ENCODE measurements at regions not wholly inside any gene's neighbourhood (a gene's known extent, or its start where the extent isn't known, plus 50 kb on each side); places are given as distances from the start of the nearest gene placed in this dataset.
"Not testable (repeated sequence)": the region's sequence is repeated elsewhere in the genome, so short reads cannot be mapped to it uniquely, and the experiment has no call there.

DNA sequence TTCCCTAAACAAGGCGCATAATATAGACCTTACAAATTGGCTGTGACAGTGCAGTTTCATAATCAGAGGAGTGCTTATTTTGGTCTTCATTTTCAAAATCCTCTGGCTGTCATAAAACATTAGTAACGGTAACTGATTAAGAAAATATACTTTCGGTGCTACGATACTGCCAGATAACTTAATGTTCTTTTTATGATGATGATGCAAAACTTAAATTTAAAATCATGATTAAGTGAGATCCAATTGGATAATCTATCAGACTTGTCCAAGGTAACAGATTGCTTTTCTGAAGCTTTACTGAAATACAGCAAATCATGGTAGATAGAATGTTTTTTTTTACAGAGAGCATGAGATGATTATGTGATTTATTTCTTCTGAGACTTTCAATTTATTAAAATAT lies 364.2 kb upstream of the CNTN3 start:
- DNase-seq, result no peak

DNA sequence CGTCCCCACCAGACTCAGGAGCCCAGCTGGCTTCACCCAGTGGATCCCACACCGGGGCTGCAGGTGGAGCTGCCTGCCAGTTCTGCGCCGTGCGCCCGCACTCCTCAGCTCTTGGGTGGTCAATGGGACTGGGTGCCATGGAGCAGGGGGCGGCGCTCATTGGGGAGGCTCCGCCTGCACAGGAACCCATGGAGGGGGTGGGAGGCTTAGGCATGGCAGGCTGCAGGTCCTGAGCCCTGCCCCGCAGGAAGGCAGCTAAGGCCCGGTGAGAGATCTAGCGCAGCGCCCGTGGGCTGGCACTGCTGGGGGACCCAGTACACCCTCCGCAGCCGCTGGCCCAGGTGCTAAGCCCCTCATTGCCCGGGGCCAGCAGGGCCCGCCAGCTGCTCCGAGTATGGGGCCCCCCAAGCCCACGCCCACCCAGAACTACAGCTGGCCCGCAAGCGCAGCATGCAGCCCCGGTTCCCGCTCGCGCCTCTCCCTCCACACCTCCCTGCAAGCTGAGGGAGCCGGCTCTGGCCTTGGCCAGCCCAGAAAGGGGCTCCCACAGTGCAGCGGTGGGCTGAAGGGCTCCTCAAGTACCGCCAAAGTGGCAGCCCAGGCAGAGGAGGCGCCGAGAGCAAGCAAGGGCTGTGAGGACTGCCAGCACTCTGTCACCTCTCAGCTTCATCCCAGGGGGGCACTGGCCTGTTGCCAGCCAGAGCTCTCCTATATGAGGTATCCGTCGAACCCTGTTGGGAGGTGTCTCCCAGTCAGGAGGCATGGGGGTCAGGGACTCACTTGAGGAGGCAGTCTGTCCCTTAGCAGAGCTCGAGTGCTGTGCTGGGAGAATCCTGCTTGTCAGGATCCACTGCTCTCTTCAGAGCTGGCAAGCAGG lies 370.8 kb upstream of the CNTN3 start:
- not testable (repeated sequence) for DNase-seq

DNA sequence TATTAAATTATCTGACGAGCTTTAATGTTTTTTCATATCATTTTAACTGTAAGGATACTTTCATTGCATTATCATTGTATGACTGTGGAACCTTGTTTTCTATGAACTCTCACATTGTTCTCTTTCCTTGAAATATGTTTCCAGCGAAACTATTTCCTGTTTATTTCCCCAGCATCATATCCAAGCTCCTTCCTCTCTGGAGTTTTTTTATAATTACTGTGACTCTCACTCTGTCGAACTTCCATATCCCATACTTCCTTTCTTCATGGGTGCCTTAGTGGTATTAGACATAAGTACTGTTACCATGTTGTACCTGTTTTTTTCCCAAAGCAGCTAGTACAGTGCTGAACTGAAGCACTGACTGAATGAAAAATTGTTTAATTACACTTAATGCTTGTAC lies 373.6 kb upstream of the CNTN3 start:
- no peak for DNase-seq

DNA sequence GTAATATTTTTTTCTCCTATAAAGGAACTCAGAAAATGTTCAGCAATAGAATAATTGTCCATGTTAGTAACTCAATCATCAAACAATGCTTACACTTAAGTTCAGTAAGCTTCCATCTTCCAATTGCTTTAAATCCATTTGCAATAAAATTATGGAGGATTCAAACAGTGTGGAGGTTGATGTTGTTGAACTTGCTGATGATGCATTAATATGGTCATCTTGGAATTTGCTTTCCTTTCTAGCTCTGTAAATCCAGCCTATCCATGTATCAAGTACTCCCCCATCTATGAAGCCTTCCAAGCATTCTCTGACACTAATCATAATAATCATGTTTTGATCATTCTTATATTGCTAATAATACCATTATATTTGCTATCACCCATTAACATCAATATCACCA lies 378.4 kb upstream of the CNTN3 start:
- DNase-seq, result no peak

DNA sequence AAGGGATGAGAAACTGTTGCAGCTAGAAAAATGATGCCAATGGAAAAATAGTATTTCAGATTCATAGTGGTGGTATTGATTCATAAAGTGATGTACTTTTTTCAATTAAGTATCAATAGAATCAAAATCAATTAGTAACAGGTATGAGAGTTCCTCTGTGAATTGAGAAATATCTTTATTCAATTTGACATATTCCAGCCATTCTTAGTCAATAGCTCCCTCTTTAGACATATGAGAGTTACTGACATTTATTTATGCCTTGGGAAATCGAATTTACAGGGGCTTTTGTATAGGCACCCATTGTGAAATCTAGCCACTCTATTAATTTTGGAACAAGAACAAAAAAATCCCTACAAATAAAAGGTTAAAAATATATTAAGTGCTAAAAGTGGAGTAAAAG lies 386.9 kb upstream of the CNTN3 start:
- no peak for DNase-seq

DNA sequence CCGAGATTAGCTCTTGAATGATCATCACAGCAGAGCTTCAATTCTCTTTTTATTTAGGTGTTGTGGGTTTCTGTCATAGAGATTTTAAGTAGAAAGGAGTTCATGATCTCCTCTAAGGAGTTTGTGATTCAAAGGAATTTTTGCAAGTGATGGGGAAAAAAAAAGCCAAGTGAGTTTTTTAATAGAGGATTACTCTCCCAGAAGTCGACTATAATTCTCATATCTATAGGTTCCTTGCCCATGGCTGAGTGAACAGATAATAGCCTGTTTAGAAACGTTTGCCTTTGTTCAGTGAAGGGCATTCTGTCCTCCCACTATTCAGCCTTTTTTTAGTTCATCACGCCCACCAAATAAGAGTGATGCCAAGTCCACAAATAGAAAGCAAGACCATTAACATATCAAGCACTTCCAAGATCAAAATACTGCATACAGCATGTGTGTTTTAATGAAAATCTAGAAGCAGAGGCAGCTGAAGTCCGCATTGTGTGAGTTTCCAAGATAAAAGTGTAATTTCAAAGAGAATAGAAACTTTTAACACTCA lies 398.4 kb upstream of the CNTN3 start:
- peak; percentile 36 for DNase-seq

DNA sequence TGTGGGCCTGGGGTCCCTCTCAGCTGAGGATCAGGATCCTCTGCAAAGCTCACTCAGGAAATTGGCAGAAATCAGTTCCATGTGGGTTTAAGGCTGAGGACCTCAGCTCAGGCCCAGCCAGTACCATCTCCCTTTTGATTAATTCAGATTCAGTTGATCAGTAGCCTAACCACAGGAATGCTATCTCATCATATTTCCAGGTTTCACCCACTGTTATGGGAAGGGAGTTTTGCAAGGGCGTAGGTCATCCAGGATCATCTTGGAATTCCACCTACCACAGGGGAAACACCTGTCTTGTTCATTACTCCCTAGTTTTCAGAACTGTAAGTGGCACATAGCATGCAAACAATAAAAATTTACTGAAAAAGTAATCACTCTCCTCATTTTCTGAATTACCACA lies 399.5 kb upstream of the CNTN3 start:
- DNase-seq, result no peak

DNA sequence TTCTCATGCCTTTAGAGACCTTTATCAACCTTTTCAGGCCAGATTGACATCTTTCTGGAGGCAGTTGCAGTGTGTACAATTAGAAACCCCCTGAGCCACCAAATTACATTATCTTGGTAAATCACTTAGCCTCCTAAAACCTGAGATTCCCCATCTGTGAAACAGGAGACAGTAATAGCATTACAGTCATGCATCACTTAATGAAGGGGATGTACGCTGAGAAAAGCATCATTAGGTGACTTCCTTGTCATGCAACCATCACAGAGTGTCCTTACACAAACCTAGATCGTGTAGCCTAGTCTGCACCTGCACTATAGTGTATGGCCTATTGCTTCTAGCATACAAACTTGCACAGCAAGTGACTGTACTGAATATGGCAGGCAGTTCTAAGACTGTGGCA lies 400.8 kb upstream of the CNTN3 start:
- DNase-seq, result no peak

DNA sequence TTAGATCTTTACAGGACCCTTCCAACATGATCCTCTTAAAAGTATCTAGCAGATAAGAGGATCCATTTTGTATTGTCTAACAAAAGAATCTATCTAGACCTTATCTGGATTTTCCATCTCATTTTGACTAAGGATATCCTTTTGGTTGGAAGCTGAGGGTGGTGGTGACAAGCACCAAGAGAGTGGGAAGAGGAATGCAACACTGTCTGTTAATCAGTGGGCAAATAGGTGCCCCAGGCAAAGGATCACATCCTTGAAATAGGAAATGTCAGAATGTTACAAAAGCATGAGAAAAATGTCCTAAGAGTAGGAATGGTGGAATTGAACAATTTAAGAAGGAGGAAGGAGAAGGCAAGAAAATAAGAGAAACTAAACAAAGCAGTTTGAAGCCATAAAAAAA lies 420.7 kb upstream of the CNTN3 start:
- DNase-seq, result no peak

DNA sequence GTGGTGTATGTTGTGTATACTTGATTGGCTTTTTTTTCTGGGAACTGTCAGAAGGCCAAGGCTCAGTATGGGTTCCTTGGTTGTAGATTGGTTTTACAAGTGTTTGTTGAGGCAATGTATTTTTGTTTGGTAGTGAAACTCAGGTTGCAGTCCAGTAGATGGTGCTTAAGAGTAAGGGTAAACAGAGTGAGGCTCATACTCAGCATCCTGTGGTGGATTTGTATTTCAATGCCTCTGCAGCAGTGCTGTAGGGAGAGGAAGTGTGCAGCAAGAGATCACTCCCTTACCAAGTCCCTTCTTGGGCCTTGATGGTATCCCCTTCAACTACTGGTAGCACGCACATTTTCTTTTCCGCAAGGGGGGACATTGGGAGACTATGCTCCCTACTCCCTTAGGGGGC lies 428.5 kb upstream of the CNTN3 start:
- no peak for DNase-seq

DNA sequence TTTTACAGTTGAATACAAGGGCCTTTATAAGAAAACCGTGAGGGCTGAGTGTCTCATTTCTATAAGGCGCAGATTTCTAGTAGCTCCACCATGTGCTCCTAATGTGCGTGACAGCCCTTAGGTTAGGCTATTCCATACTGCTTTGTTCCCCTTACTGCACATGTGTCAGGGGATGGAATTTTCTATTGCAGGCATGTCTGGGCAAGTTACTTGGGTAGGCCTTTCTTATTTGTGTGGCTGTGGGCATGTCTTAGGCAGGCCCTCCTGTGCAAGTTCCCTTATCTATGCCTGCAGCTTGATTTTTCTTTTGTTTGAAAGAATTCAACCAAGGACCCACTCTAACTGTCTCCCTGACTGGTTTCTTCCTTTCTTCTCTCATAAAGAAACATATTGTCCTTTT lies 434.2 kb upstream of the CNTN3 start:
- no peak for DNase-seq

DNA sequence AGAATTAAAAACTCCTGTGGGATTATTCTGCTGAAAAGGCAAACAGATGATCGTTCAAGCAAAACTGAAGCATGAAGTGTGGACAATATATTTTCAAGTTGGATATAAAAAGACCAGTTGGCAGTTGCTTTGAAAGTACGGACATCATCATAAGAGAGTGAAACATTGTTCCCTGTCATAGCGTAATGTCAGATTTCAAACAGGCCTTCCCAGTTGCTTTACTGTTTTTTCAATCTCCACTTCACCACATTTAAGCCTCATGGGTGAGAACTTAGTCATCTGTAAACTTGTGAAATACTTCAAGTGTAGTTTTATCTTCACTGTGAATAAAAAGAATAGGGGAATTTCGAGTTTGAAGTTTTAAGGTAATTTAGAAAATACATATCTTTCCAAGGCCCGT lies 435.1 kb upstream of the CNTN3 start:
- no peak for DNase-seq

DNA sequence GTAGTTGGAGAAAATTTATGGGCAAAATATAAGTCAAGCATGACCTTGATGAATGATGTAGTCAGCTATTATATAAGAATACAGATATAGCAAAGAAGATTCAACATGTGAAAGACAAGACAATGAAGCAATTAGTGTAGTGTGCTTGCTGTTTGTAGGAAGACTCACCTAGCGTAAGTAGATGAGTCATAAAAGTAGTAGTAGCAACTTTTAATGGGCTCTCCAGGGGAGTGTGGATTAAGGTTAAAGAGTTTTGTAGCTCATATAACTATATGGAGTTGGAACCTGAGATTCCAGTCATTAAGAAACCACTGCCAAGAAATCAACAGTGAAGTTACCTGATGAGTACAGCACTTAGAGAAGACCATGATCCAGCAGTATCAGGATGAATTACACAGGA lies 444.7 kb upstream of the CNTN3 start:
- no peak for DNase-seq

DNA sequence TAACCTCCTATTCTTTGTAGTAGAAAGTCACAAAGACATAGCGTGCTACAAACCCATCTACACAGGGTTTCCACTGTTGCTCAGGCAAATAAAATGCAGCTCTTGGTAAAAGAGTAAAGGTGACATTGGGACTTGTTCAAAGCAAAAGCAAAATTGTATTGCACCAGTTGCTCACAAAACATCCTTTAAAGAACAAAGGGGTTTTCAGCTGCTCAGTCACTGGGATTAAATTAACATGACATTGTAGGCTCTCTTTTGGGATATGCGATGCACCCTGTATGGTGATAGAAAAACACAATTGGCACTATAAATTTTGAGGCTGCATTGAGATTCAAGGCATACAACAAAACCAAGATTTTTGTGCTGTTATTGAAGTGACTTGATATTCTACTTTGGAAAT lies 447.3 kb upstream of the CNTN3 start:
- no peak for DNase-seq

DNA sequence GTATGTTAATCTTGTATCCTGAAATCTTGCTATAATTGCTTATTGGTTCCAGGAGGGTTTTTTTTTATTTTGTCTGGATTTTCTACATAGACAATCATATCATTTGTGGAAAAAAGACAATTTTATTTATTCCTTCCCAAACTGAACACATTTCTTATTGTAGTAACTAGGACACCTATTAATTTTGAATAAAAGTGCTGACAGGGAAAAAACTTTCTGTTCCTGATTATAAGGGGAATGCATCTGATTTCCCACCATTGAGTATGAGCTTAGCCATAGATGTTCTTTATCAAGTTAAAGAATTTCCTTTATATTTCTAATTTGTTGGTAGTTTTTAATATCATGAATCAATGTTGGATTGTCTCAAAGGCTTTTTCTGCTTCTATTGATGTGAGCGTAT lies 460.7 kb upstream of the CNTN3 start:
- DNase-seq, result no peak

DNA sequence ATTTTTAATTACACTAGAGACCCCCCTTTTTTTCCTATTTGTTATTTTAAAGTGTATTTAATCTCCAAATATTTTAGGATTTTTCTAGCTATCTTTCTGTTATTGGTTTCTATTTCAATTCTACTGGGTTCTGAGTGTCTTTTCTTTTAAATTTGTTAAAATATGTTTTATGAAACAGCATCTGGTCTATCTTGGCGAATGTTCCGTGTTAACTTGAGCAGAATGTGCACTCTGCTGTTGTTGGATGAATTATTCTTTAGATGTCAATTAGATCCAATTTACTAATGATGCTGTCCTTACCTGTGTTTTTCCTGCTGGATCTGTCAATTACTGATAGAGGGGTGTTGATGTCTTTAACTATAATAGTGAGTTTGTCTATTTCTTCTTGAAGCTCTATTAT lies 462.0 kb upstream of the CNTN3 start:
- no peak for DNase-seq

DNA sequence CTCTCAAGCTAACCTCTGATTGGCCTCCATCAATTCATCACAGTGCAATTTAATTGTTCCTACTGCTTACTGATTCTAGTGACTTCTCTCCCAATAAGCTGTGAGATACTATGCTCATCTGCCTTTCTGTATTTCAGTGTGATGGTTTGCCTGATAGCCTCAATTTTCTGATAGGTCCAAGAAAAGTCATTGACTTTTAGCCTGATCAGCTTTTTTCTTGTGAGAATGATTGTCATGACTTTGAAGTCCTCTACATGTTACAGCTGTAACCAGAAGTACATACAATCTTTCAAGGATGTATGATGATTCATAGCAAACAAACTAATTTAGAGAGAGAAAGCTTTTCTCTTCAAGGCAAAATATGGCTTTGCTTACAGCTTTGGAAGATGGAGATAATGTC lies 463.8 kb upstream of the CNTN3 start:
- DNase-seq, result no peak

DNA sequence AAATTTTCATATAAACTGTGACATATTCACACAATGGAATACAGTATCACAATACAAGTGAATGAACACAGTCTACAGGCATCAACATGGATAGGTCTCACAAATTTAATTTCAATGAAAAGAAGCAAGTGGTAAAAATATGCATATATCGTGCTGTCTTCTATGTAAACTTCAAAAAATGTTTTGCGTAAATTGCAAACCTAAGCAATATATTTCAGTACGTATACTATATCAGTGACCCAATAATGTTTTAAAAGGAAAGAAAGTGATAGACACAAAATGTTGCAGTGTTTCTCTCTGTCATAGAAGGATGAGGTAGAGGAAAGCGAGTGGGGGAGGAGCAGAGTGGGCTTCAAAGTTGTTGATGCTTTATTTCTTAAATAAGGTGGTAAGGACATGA lies 468.4 kb upstream of the CNTN3 start:
- no peak for DNase-seq

DNA sequence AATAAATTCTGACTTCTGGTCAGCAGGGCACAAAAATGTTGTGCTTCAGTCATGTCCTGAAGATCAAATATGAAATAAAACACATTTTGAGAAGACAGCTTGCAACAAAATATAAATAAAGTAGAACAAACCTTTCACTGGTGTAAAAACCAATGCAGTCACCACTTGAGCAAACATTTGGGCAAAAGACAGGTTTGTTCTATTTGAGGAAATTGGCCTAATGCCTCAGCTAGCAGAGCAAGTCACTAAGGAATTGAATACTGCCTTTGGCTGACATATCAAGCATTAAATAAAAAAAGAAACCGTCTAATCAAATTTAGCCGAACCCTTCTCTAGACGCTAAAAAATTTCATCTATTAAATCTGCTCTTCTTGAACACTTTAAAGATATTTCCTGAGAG lies 475.4 kb upstream of the CNTN3 start:
- no peak for DNase-seq

DNA sequence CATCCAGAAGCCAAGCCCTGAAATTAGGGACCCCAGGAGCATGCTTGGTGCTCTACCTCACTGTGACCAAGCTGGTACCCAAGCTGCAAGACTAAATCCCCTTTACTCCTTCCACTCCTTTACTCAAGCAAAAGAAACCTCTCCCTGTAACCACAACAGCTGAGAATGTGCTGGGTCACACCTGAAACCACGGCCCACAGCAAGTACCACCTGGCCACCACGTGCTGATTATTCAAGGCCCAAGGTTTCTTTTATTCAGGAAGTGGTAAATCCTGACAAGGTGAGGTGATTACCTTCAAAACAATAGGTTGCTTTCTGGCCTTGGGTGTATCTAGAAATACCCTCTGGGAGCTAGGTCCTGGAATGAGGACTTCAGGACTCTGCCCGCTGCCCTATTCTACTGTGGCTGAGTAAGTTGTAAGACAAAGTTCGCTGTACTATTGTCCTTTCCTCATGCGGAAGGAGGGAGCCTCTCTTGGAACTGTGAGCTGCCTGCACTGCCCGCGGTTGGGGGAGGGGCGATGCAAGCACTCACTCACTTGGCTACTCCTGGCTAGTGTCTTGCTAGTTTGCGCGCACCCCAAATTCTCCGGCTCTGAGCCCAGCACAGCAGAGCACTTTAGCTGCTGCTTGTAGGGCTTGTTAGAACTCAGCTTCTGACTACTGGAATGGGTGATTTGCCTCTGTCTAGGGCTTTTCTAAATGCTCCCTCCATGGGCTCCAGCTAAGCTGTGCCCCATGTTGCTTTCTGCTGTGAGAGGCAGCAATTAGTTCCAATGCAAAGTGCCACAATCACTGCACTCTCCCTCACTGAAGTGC lies 487.1 kb upstream of the CNTN3 start:
- peak; percentile 3 for DNase-seq

DNA sequence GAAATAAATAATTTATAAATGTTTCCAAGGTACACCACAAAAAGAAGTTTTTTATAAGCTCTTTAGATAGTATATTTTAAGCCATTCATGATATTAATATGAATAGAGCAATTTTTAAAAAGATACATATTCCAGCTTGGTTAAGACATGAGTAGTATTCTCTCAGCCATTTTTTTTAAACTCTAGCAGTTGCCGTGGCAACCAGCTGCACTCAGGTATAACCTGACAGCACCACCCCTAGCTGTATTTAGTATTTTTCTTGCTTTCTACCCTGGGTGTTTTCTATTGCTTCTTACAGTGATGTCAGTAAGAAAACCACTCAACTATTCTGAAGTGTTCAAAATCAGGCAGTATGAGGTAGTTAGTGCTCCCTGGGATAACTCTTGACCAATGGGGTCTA lies 496.3 kb upstream of the CNTN3 start:
- no peak for DNase-seq

DNA sequence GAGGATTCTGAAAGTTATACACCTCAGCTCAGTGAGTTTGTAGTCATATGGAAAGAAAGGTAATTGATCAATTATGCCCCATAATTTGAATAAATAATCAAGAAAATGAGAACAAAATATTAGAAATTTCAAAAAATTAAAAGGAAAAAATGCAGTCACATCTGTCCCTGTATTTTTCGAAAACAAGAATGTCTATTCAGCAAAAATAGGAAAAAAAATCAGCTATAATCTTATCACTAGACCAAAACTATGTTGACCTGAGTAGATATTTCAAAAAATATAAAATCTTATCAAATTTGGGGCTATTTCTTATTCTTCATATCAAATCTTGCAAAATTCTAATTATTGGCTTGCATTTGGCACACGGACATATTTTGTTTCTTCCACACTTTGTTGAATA lies 501.2 kb upstream of the CNTN3 start:
- no peak for DNase-seq

DNA sequence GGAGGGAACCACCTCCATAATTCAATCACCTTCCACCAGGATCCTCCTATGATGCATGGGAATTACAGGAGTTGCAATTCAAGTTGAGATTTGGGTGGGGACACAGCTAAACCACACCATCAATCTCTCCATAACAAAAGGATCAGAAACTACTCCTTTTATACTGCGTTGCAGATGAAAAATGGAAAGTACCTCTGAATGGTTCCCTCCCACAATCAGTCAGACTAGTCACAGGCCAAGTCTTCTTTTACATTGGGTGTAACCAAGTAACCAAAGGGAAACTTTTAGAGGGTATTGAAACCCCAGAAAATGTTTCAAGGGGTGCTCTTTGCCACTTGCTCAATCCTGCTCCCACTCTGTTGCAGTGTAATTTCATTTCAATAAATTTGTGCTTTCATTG lies 504.3 kb upstream of the CNTN3 start:
- no peak for DNase-seq

DNA sequence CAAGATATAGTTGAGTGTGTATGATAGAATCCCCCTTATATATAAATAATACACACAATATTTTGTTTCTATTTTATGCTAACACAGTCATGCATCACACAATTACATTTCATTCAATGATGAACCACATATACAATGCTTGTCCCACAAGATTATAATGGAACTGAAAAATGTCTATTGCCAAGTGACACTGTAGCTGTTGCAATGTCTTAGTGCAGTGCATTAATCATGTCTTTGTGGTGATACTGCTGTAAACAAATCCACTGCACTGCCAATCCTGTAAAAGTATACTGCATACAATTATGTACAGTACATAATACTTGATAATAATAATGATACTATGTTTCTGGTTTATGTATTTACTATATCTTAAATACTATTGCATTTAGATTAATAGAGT lies 512.1 kb upstream of the CNTN3 start:
- no peak for DNase-seq

Data from NCI-H2227 treated with DMSO at 0.1 percent for 48 hours (cell line).